ENCODE measurements at regions not wholly inside any gene's neighbourhood (a gene's known extent, or its start where the extent isn't known, plus 50 kb on each side); places are given as distances from the start of the nearest gene placed in this dataset.

- no peak for DNase-seq (ENCODE audit: low read depth, low spot score)
- no peak overlapping the region for H3K4me2 ChIP-seq (ENCODE audit: control insufficient read depth, insufficient read depth)
- ChIA-PET SMC1A (ENCODE audit: uncharacterized antibody, unreplicated experiment) (interaction anchor here (0.6 kb wide), 1 partner anchor 21 kb away, joined by 4 read pairs; no protein-coding TSS in a partner anchor), RAD21 (ENCODE audit: unreplicated experiment) (interaction anchor here (0.6 kb wide), 1 partner anchor 961 kb away, joined by 3 read pairs; no protein-coding TSS in a partner anchor), CTCF (interaction anchor here (1.3 to 1.5 kb wide), 2 partner anchors 16 to 833 kb away, joined by 3 to 6 read pairs; no protein-coding TSS in a partner anchor), POLR2A (no interaction called here)
- H3K27ac ChIP-seq (ENCODE audit: control insufficient read depth, insufficient read depth), result no peak overlapping the region
- no peaks in the 10 kb centered on the region for H3K4me1 ChIP-seq (ENCODE audit: control insufficient read depth, insufficient read depth, low read length)
- H3K79me2 ChIP-seq (ENCODE audit: control insufficient read depth, insufficient read depth, low read length), result no peaks in the 10 kb centered on the region
- FAIRE-seq, result no peak
- no peak overlapping the region for H3K4me3 ChIP-seq
- H3K36me3 ChIP-seq (ENCODE audit: control insufficient read depth in 2 of 2, insufficient read depth in 2 of 2, low read length in 1 of 2), result no peaks in the 10 kb centered on the region
- no peaks in the 10 kb centered on the region for H3K27me3 ChIP-seq (replicated peaks in 1 of 2; ENCODE audit: control insufficient read depth in 2 of 2, insufficient read depth in 2 of 2, low read length in 1 of 2)
- no peak for TF ChIP-seq ZZZ3 (IDR thresholded peaks at IDR 0.05; ENCODE audit: control insufficient read depth, insufficient read length, low read depth)
- in situ Hi-C loops (cut with MboI), result no loop called here
- H3K9me3 ChIP-seq (replicated peaks; ENCODE audit: control insufficient read depth, insufficient read depth, low read length), result no peaks in the 10 kb centered on the region
- no peak for ATAC-seq
- H3K9ac ChIP-seq (ENCODE audit: control insufficient read depth, insufficient read depth, low read length), result no peak overlapping the region
- H4K20me1 ChIP-seq (ENCODE audit: control insufficient read depth, insufficient read depth), result no peaks in the 10 kb centered on the region
- BruUV-seq (replicated peaks), result no TSS peak
- intact Hi-C loops (cut with micrococcal nuclease; ENCODE audit: unreplicated experiment), result loop anchor here (5.0 kb wide), 2 partner anchors 336 to 1364 kb away; no protein-coding TSS in a partner anchor
- WGBS (ENCODE audit: insufficient coverage, insufficient replicate concordance, low lambda C conversion rate, missing lambda C conversion rate), result 100% methylated on average over 2 of the region's 2 CpGs
- no peak overlapping the region for H2AFZ ChIP-seq (ENCODE audit: control insufficient read depth, low read depth, low read length)
These were observed 691.5 kb upstream of the MAP3K7 start for GRCh38 chr6:91278416-91278815.

GRCh38 chr6:91276315-91276714 is 689.4 kb upstream of the MAP3K7 start:
- intact Hi-C loops (cut with micrococcal nuclease; ENCODE audit: unreplicated experiment) (loop anchor here (5.0 kb wide), 2 partner anchors 334 to 1366 kb away; no protein-coding TSS in a partner anchor), in situ Hi-C loops (cut with MboI) (no loop called here)
- Histone ChIP-seq H3K36me3 (ENCODE audit: control insufficient read depth in 2 of 2, insufficient read depth in 2 of 2, low read length in 1 of 2) (no peaks in the 10 kb centered on the region), H3K27me3 (replicated peaks in 1 of 2; ENCODE audit: control insufficient read depth in 2 of 2, insufficient read depth in 2 of 2, low read length in 1 of 2) (no peaks in the 10 kb centered on the region), H3K4me1 (ENCODE audit: control insufficient read depth, insufficient read depth, low read length) (no peaks in the 10 kb centered on the region), H4K20me1 (ENCODE audit: control insufficient read depth, insufficient read depth) (no peaks in the 10 kb centered on the region), H2AFZ (ENCODE audit: control insufficient read depth, low read depth, low read length) (no peak overlapping the region), H3K9ac (ENCODE audit: control insufficient read depth, insufficient read depth, low read length) (no peak overlapping the region), H3K9me3 (replicated peaks; ENCODE audit: control insufficient read depth, insufficient read depth, low read length) (no peaks in the 10 kb centered on the region; the same call in 2 of the 3 replicates), H3K4me2 (ENCODE audit: control insufficient read depth, insufficient read depth) (no peak overlapping the region), H3K27ac (ENCODE audit: control insufficient read depth, insufficient read depth) (no peak overlapping the region), H3K4me3 (no peak overlapping the region), H3K79me2 (ENCODE audit: control insufficient read depth, insufficient read depth, low read length) (no peaks in the 10 kb centered on the region)
- BruUV-seq (replicated peaks), result no TSS peak
- 18% methylated on average over 2 of the region's 2 CpGs for WGBS (ENCODE audit: insufficient coverage, insufficient replicate concordance, low lambda C conversion rate, missing lambda C conversion rate)
- ChIA-PET SMC1A (ENCODE audit: uncharacterized antibody, unreplicated experiment) (interaction anchor here (0.5 to 2.1 kb wide), 5 partner anchors 137 to 455 kb away, joined by 3 to 9 read pairs (median 3); no protein-coding TSS in a partner anchor), POLR2A (no interaction called here), CTCF (interaction anchor here (0.6 to 1.6 kb wide), 11 partner anchors 10 to 1304 kb away, joined by 3 to 10 read pairs (median 4); no protein-coding TSS in a partner anchor), RAD21 (ENCODE audit: unreplicated experiment) (interaction anchor here (0.8 to 1.5 kb wide), 2 partner anchors 193 to 336 kb away, joined by 3 to 4 read pairs; no protein-coding TSS in a partner anchor)
- ATAC-seq, result peak; percentile 86
- TF ChIP-seq RAD21 (IDR thresholded peaks at IDR 0.05; ENCODE audit: insufficient read depth, low read depth, low read length) (peak; percentile 36; the same call in 1 of the 2 replicates), CTCF (IDR thresholded peaks at IDR 0.05 in 2 of 3, conservative IDR thresholded peaks at IDR 0.05 in 1 of 3; ENCODE audit: control insufficient read depth in 2 of 3, extremely low read depth in 1 of 3, insufficient read depth in 1 of 3, low read depth in 3 of 3, low read length in 3 of 3) (peak in 2 of 3 experiments; percentile 33 to 47; a peak in 4 of 6 replicates), RBBP5 (conservative IDR thresholded peaks at IDR 0.05) (no peak)
- DNase-seq (ENCODE audit: low read depth, low spot score), result no peak
- no peak for FAIRE-seq

Data from GM12878 (cell line).